ENCODE measurements at regions not wholly inside any gene's neighbourhood (a gene's known extent, or its start where the extent isn't known, plus 50 kb on each side); places are given as distances from the start of the nearest gene placed in this dataset.
"Not testable (repeated sequence)": the region's sequence is repeated elsewhere in the genome, so short reads cannot be mapped to it uniquely, and the experiment has no call there.

- no peak for DNase-seq
Observed at GRCh38 chr3:34066999-34067398, 268.6 kb downstream of the PDCD6IP start.

- no peak for DNase-seq
Observed at GRCh38 chr3:34067536-34068051, 269.2 kb downstream of the PDCD6IP start.

- no peak for DNase-seq
Observed at GRCh38 chr3:34068505-34068904, 270.1 kb downstream of the PDCD6IP start.

GRCh38 chr3:34070831-34071585, 272.6 kb downstream of the PDCD6IP start:
- DNase-seq, result no peak

- DNase-seq, result no peak
Observed at GRCh38 chr3:34072297-34072696, 273.9 kb downstream of the PDCD6IP start.

- DNase-seq, result no peak
Observed at GRCh38 chr3:34073111-34073510, 274.7 kb downstream of the PDCD6IP start.

GRCh38 chr3:34073961-34074360, 275.5 kb downstream of the PDCD6IP start:
- DNase-seq, result no peak

- no peak for DNase-seq
Observed at GRCh38 chr3:34075975-34076374, 277.5 kb downstream of the PDCD6IP start.

GRCh38 chr3:34077417-34078195, 279.2 kb downstream of the PDCD6IP start:
- no peak for DNase-seq

- DNase-seq, result no peak
Observed at GRCh38 chr3:34078418-34078817, 280.0 kb downstream of the PDCD6IP start.

GRCh38 chr3:34079849-34080248, 281.4 kb downstream of the PDCD6IP start:
- DNase-seq, result not testable (repeated sequence)

GRCh38 chr3:34090379-34090778, 291.9 kb downstream of the PDCD6IP start:
- not testable (repeated sequence) for DNase-seq

GRCh38 chr3:34090876-34091275, 292.4 kb downstream of the PDCD6IP start:
- DNase-seq, result no peak

- DNase-seq, result not testable (repeated sequence)
Observed at GRCh38 chr3:34094280-34094679, 295.9 kb downstream of the PDCD6IP start.

- no peak for DNase-seq
Observed at GRCh38 chr3:34102288-34102687, 303.9 kb downstream of the PDCD6IP start.

- no peak for DNase-seq
Observed at GRCh38 chr3:34106379-34106778, 307.9 kb downstream of the PDCD6IP start.

- DNase-seq, result peak; percentile 67
Observed at GRCh38 chr3:34106879-34107278, 308.4 kb downstream of the PDCD6IP start.

GRCh38 chr3:34107669-34108068, 309.2 kb downstream of the PDCD6IP start:
- DNase-seq, result no peak

GRCh38 chr3:34109021-34109420, 310.6 kb downstream of the PDCD6IP start:
- DNase-seq, result no peak

GRCh38 chr3:34109846-34110245, 311.4 kb downstream of the PDCD6IP start:
- no peak for DNase-seq

GRCh38 chr3:34111361-34111760, 312.9 kb downstream of the PDCD6IP start:
- DNase-seq, result no peak

- DNase-seq, result not testable (repeated sequence)
Observed at GRCh38 chr3:34112261-34112660, 313.8 kb downstream of the PDCD6IP start.

- no peak for DNase-seq
Observed at GRCh38 chr3:34131091-34131490, 332.7 kb downstream of the PDCD6IP start.

GRCh38 chr3:34132069-34132692, 333.8 kb downstream of the PDCD6IP start:
- no peak for DNase-seq

Data from kidney glomerular epithelial cell (primary cell).